HepG2 (cell line): ENCODE measurements at regions not wholly inside any gene's neighbourhood (a gene's known extent, or its start where the extent isn't known, plus 50 kb on each side); places are given as distances from the start of the nearest gene placed in this dataset.

ENCODE experiments used
- ATAC-seq: fragments of 200-7000 bp; cut with Tn5 transposase; 3 replicates; pipeline ENCODE4 v1.9.1; 2020; ENCODE audit warnings: mild to moderate bottlenecking, moderate library complexity
- BruUV-seq: library from RNA; stranded (reverse); fragments of 400-500 nt; replicated peaks from 2 replicates; lab custom pipeline; 2021; lab: Mats Ljungman, UMichigan
- CTCF ChIA-PET: fragments of 300-600 bp; formaldehyde crosslinking; extraction: SDS; loops from one replicate; lab custom pipeline; 2021; ENCODE audit warnings: low total read pairs, inconsistent platforms, low intra/inter-chr PET ratio; lab: Yijun Ruan, JAX
- POLR2A ChIA-PET: fragments of 350-600 bp; sonication (Branson Sonifier 250); formaldehyde crosslinking; loops from one replicate; lab custom pipeline; 2020; ENCODE audit warnings: antibody characterized with exemption, inconsistent platforms; lab: Yijun Ruan, JAX
- DNase-seq: peaks from one replicate; pipeline ENCODE4 v3.0.0-alpha.2; 2015; ENCODE audit warnings: low spot score
- FAIRE-seq: peaks from 3 replicates; lab custom pipeline; 2011; peaks lifted over from hg19 to GRCh38; lab: Jason Lieb, UNC
- H2AFZ ChIP-seq: one replicate; pipeline ENCODE4 v1.6.1; 2011; ENCODE audit warnings: low read length, inconsistent platforms
- H3K27ac ChIP-seq: fragments of 300-600 bp; 3 replicates; pipeline ENCODE4 v1.8.0; 2011; ENCODE audit warnings: mixed run types, mild to moderate bottlenecking, mixed read lengths, low read length, inconsistent platforms; ENCODE audit not compliant: insufficient read depth; ENCODE audit errors: extremely low read length
- H3K27me3 ChIP-seq, 2 experiments: fragments of 200-600 bp in 1 of 2; 2 replicates in 1 of 2; 3 replicates in 1 of 2; pipeline versions ENCODE4 v1.6.0 to v1.8.0; 2011; ENCODE audit warnings: low read length in 2 of 2, mild to moderate bottlenecking in 2 of 2, moderate library complexity in 2 of 2, inconsistent platforms in 1 of 2; ENCODE audit not compliant: insufficient read depth in 2 of 2, control insufficient read depth in 1 of 2
- H3K36me3 ChIP-seq, 2 experiments: fragments of 200-600 bp in 1 of 2; replicated peaks in 1 of 2; 2 replicates in 1 of 2; 3 replicates in 1 of 2; pipeline versions ENCODE4 v1.5.1 to v1.8.0; 2011; ENCODE audit warnings: low read length in 2 of 2, inconsistent platforms in 1 of 2; ENCODE audit not compliant: insufficient read depth in 2 of 2, control insufficient read depth in 1 of 2
- H3K4me1 ChIP-seq: 2 replicates; pipeline ENCODE4 v1.5.1; 2012; ENCODE audit warnings: low read length, inconsistent platforms; ENCODE audit not compliant: insufficient read depth
- H3K4me2 ChIP-seq: 2 replicates; pipeline ENCODE4 v1.6.0; 2011; ENCODE audit warnings: low read depth, low read length, inconsistent platforms
- H3K4me3 ChIP-seq, 3 experiments: fragments of 200-600 bp in 1 of 3; sonication (generic), shearing (Covaris generic) in 1 of 3; replicated peaks in 1 of 3; 2 replicates each; pipeline ENCODE4 v1.5.1; 2011 to 2016; ENCODE audit warnings: low read length in 3 of 3, inconsistent platforms in 2 of 3, low read depth in 2 of 3, mild to moderate bottlenecking in 2 of 3, control low read depth in 1 of 3, mixed read lengths in 1 of 3; ENCODE audit not compliant: insufficient read depth in 1 of 3
- H3K79me2 ChIP-seq: one replicate; pipeline ENCODE4 v1.6.1; 2011; ENCODE audit warnings: low read length, inconsistent platforms; ENCODE audit not compliant: insufficient read depth
- H3K9ac ChIP-seq: 2 replicates; pipeline ENCODE4 v1.6.0; 2011; ENCODE audit warnings: mild to moderate bottlenecking, low read depth, low read length, inconsistent platforms; ENCODE audit not compliant: insufficient read depth
- H3K9me3 ChIP-seq: 2 replicates; pipeline ENCODE4 v1.5.1; 2012; ENCODE audit warnings: mild to moderate bottlenecking, low read length
- H4K20me1 ChIP-seq: 2 replicates; pipeline ENCODE4 v1.6.0; 2011; ENCODE audit warnings: inconsistent platforms, mild to moderate bottlenecking, low read length, moderate library complexity; ENCODE audit not compliant: insufficient read depth
- AGO1 ChIP-seq: fragments of 200-400 bp; formaldehyde crosslinking; IDR thresholded peaks from 2 replicates; pipeline ENCODE4 v1.6.1; 2017; ENCODE audit warnings: mild to moderate bottlenecking, low read depth, low read length, moderate library complexity; ENCODE audit not compliant: poor library complexity, severe bottlenecking
- CEBPB ChIP-seq: IDR thresholded peaks from 2 replicates; pipeline ENCODE4 v1.6.1; 2011; ENCODE audit warnings: low read depth, low read length, improper control_type of control experiment, borderline replicate concordance
- FOXK1 ChIP-seq: sonication (generic); formaldehyde crosslinking; IDR thresholded peaks from 2 replicates; pipeline ENCODE4 v1.4.0; 2020; ENCODE audit warnings: low read depth, missing genetic modification reagents, borderline replicate concordance
- MAF1 ChIP-seq: sonication (generic); formaldehyde crosslinking; IDR thresholded peaks from 2 replicates; pipeline ENCODE4 v1.5.0; 2020; ENCODE audit warnings: missing genetic modification reagents, borderline replicate concordance
- MAFK ChIP-seq, 2 experiments: IDR thresholded peaks in 1 of 2; conservative IDR thresholded peaks in 1 of 2; 2 replicates each; pipeline ENCODE4 v1.6.1; 2011; ENCODE audit warnings: improper control_type of control experiment in 2 of 2, low read length in 2 of 2
- NFE2L2 ChIP-seq: fragments of 150-350 bp; IDR thresholded peaks from 2 replicates; pipeline ENCODE4 v1.6.1; 2014; ENCODE audit warnings: low read length
- PCBP1 ChIP-seq: fragments of 200-400 bp; formaldehyde crosslinking; IDR thresholded peaks from 2 replicates; pipeline ENCODE4 v1.6.1; 2017; ENCODE audit warnings: mild to moderate bottlenecking, low read depth, low read length, borderline replicate concordance
- SMARCE1 ChIP-seq: fragments of 450-650 bp; IDR thresholded peaks from 2 replicates; pipeline ENCODE4 v1.6.1; 2017; ENCODE audit warnings: borderline replicate concordance
- SNRNP70 ChIP-seq: fragments of 200-400 bp; formaldehyde crosslinking; IDR thresholded peaks from 2 replicates; pipeline ENCODE4 v1.6.1; 2017; ENCODE audit warnings: mild to moderate bottlenecking, low read depth, low read length, moderate library complexity
- TBL1XR1 ChIP-seq: fragments of 150-350 bp; IDR thresholded peaks from 2 replicates; pipeline ENCODE4 v1.6.1; 2014; ENCODE audit warnings: borderline replicate concordance, low read length; ENCODE audit not compliant: partially characterized antibody
- ZNF329 ChIP-seq: sonication (generic); formaldehyde crosslinking; IDR thresholded peaks from 2 replicates; pipeline ENCODE4 v1.9.0; 2021; ENCODE audit warnings: low read depth, mild to moderate bottlenecking, missing genetic modification reagents
- ZNF720 ChIP-seq: sonication (generic); formaldehyde crosslinking; IDR thresholded peaks from 2 replicates; pipeline ENCODE4 v1.4.0; 2020; ENCODE audit warnings: missing genetic modification reagents
- ZNF878 ChIP-seq: sonication (generic); formaldehyde crosslinking; IDR thresholded peaks from 2 replicates; pipeline ENCODE4 v1.8.1; 2023; ENCODE audit warnings: mild to moderate bottlenecking, missing genetic modification reagents, moderate library complexity
- whole genome bisulfite sequencing: methylation state at CpG from one replicate; pipeline ENCODE4 v1.1.6; 2017; ENCODE audit warnings: low lambda C conversion rate; 5-methylcytosine and 5-hydroxymethylcytosine counted together
- in situ Hi-C: cut with HindIII; loops from 2 replicates; pipeline ENCODE4 v1.10.0; 2017; ENCODE audit warnings: low pct_unique_long_range_greater_than_20kb; ENCODE audit not compliant: extremely low pct_ligation_motif_present
- intact Hi-C: fragments of 100-400 bp; cut with micrococcal nuclease; formaldehyde crosslinking; loops from one replicate; pipeline ENCODE4 v1.10.0; 2022; ENCODE audit not compliant: unreplicated experiment
- TF ChIP-seq, protein P1 (sequence below): sonication (generic); formaldehyde crosslinking; IDR thresholded peaks from 2 replicates; pipeline ENCODE4 v1.5.0; 2020; ENCODE audit warnings: missing genetic modification reagents
- TF ChIP-seq, protein P2 (sequence below): sonication (generic); formaldehyde crosslinking; IDR thresholded peaks from 2 replicates; pipeline ENCODE4 v1.8.1; 2022; ENCODE audit warnings: mild to moderate bottlenecking, missing genetic modification reagents

DNA sequence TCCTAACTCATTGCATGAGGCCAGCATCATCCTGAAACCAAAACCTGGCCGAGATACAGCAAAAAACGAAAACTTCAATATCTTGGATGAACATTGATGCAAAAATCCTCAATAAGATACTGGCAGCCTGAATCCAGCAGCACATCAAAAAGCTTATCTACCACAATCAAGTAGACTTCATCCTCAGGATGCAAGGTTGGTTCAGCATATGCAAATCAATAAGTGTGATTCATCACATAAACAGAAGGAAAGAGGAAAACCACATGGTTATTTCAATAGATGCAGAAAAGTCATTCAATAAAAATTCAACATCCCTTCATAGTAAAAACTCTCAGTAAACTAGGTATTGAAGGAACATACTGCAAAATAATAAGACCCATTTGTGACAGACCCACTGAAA is 56.5 kb upstream of the PPFIA2 start:
- no peaks in the 10 kb centered on the region; the same call in 1 of the 2 replicates for H3K9me3 ChIP-seq
- no peak for TF ChIP-seq SMARCE1
- no peak for TF ChIP-seq MAF1 (CRISPR knock-in tag)
- no peak for TF ChIP-seq ZNF878 (CRISPR knock-in tag)
- H4K20me1 ChIP-seq = no peaks in the 10 kb centered on the region
- H3K9ac ChIP-seq = no peak overlapping the region
- H3K4me2 ChIP-seq = no peak overlapping the region
- CTCF ChIA-PET = no interaction called here
- FAIRE-seq (no peak), DNase-seq (no peak), ATAC-seq (no peak)
- WGBS = 0% methylated on average over 2 of the region's 2 CpGs
- no peaks in the 10 kb centered on the region for H3K4me1 ChIP-seq
- H3K36me3 ChIP-seq = no peaks in the 10 kb centered on the region
- no peak overlapping the region for H3K4me3 ChIP-seq
- in situ Hi-C loops = no loop called here
- no peaks in the 10 kb centered on the region for H3K27me3 ChIP-seq
- POLR2A ChIA-PET = no interaction called here
- no TSS peak for BruUV-seq
- H3K27ac ChIP-seq = no peak overlapping the region
- no peaks in the 10 kb centered on the region for H3K79me2 ChIP-seq
- H2AFZ ChIP-seq = no peak overlapping the region
- intact Hi-C loops = no loop called here

DNA sequence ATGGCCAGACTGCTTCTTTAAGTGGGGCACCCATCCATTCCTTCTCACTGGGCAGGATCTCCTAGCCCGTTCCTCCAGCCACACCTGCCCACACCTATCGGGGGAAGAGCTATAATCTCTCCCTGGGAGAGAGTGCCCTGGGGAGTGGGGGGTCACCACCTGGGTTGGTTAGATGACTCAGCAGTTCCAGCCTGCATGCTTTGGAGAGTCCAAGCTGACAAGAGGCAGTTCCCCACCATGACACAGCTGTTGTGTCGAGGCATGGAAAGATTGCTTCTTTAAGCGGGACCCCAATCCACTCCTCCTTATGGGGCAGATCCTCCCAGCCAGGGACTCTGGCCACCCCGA is 52.6 kb upstream of the PPFIA2 start:
- H3K9me3 ChIP-seq = no peaks in the 10 kb centered on the region; the same call in 1 of the 2 replicates
- H2AFZ ChIP-seq = no peak overlapping the region
- 0% methylated on average over 3 of the region's 5 CpGs for WGBS
- intact Hi-C loops (no loop called here), in situ Hi-C loops (no loop called here)
- H3K9ac ChIP-seq = no peak overlapping the region
- H3K27ac ChIP-seq = no peak overlapping the region
- POLR2A ChIA-PET = no interaction called here
- no peak overlapping the region for H3K4me3 ChIP-seq
- no peak for FAIRE-seq
- no peaks in the 10 kb centered on the region for H3K79me2 ChIP-seq
- ATAC-seq = no peak
- no peaks in the 10 kb centered on the region for H3K36me3 ChIP-seq
- H3K4me1 ChIP-seq = no peaks in the 10 kb centered on the region
- no TSS peak for BruUV-seq
- no peak for DNase-seq
- H3K4me2 ChIP-seq = no peak overlapping the region
- CTCF ChIA-PET = no interaction called here
- H3K27me3 ChIP-seq = no peaks in the 10 kb centered on the region
- H4K20me1 ChIP-seq = no peaks in the 10 kb centered on the region
- TF ChIP-seq ZNF329 (CRISPR knock-in tag) (no peak), FOXK1 (no peak), SNRNP70 (no peak), PCBP1 (no peak), AGO1 (no peak), NFE2L2 (peak; percentile 55), ZNF720 (CRISPR knock-in tag) (no peak), CEBPB (no peak), MAFK (conservative IDR thresholded peaks at IDR 0.05 in 1 of 2, IDR thresholded peaks at IDR 0.05 in 1 of 2; ENCODE audit: low read length in 2 of 2) (peak; percentile 18 to 48; a peak in 2 of 4 replicates), TBL1XR1 (no peak)
- TF ChIP-seq, protein P1, sequence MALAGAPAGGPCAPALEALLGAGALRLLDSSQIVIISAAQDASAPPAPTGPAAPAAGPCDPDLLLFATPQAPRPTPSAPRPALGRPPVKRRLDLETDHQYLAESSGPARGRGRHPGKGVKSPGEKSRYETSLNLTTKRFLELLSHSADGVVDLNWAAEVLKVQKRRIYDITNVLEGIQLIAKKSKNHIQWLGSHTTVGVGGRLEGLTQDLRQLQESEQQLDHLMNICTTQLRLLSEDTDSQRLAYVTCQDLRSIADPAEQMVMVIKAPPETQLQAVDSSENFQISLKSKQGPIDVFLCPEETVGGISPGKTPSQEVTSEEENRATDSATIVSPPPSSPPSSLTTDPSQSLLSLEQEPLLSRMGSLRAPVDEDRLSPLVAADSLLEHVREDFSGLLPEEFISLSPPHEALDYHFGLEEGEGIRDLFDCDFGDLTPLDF (CRISPR knock-in tag) = no peak
- TF ChIP-seq, protein P2, sequence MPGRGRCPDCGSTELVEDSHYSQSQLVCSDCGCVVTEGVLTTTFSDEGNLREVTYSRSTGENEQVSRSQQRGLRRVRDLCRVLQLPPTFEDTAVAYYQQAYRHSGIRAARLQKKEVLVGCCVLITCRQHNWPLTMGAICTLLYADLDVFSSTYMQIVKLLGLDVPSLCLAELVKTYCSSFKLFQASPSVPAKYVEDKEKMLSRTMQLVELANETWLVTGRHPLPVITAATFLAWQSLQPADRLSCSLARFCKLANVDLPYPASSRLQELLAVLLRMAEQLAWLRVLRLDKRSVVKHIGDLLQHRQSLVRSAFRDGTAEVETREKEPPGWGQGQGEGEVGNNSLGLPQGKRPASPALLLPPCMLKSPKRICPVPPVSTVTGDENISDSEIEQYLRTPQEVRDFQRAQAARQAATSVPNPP (CRISPR knock-in tag) = no peak
